HepG2 (cell line): ENCODE measurements at regions not wholly inside any gene's neighbourhood (a gene's known extent, or its start where the extent isn't known, plus 50 kb on each side); places are given as distances from the start of the nearest gene placed in this dataset.

Source experiments
- ATAC-seq: fragments of 200-7000 bp; cut with Tn5 transposase; 3 replicates; pipeline ENCODE4 v1.9.1; 2020; ENCODE audit warnings: mild to moderate bottlenecking, moderate library complexity
- BruUV-seq: library from RNA; stranded (reverse); fragments of 400-500 nt; replicated peaks from 2 replicates; lab custom pipeline; 2021; lab: Mats Ljungman, UMichigan
- CTCF ChIA-PET: fragments of 300-600 bp; formaldehyde crosslinking; extraction: SDS; loops from one replicate; lab custom pipeline; 2021; ENCODE audit warnings: low total read pairs, inconsistent platforms, low intra/inter-chr PET ratio; lab: Yijun Ruan, JAX
- POLR2A ChIA-PET: fragments of 350-600 bp; sonication (Branson Sonifier 250); formaldehyde crosslinking; loops from one replicate; lab custom pipeline; 2020; ENCODE audit warnings: antibody characterized with exemption, inconsistent platforms; lab: Yijun Ruan, JAX
- DNase-seq: peaks from one replicate; pipeline ENCODE4 v3.0.0-alpha.2; 2015; ENCODE audit warnings: low spot score
- FAIRE-seq: peaks from 3 replicates; lab custom pipeline; 2011; peaks lifted over from hg19 to GRCh38; lab: Jason Lieb, UNC
- H2AFZ ChIP-seq: one replicate; pipeline ENCODE4 v1.6.1; 2011; ENCODE audit warnings: low read length, inconsistent platforms
- H3K27ac ChIP-seq: fragments of 300-600 bp; 3 replicates; pipeline ENCODE4 v1.8.0; 2011; ENCODE audit warnings: mixed run types, mild to moderate bottlenecking, mixed read lengths, low read length, inconsistent platforms; ENCODE audit not compliant: insufficient read depth; ENCODE audit errors: extremely low read length
- H3K27me3 ChIP-seq, 2 experiments: fragments of 200-600 bp in 1 of 2; 2 replicates in 1 of 2; 3 replicates in 1 of 2; pipeline versions ENCODE4 v1.6.0 to v1.8.0; 2011; ENCODE audit warnings: low read length in 2 of 2, mild to moderate bottlenecking in 2 of 2, moderate library complexity in 2 of 2, inconsistent platforms in 1 of 2; ENCODE audit not compliant: insufficient read depth in 2 of 2, control insufficient read depth in 1 of 2
- H3K36me3 ChIP-seq, 2 experiments: fragments of 200-600 bp in 1 of 2; replicated peaks in 1 of 2; 2 replicates in 1 of 2; 3 replicates in 1 of 2; pipeline versions ENCODE4 v1.5.1 to v1.8.0; 2011; ENCODE audit warnings: low read length in 2 of 2, inconsistent platforms in 1 of 2; ENCODE audit not compliant: insufficient read depth in 2 of 2, control insufficient read depth in 1 of 2
- H3K4me1 ChIP-seq: 2 replicates; pipeline ENCODE4 v1.5.1; 2012; ENCODE audit warnings: low read length, inconsistent platforms; ENCODE audit not compliant: insufficient read depth
- H3K4me2 ChIP-seq: 2 replicates; pipeline ENCODE4 v1.6.0; 2011; ENCODE audit warnings: low read depth, low read length, inconsistent platforms
- H3K4me3 ChIP-seq, 3 experiments: fragments of 200-600 bp in 1 of 3; sonication (generic), shearing (Covaris generic) in 1 of 3; replicated peaks in 1 of 3; 2 replicates each; pipeline ENCODE4 v1.5.1; 2011 to 2016; ENCODE audit warnings: low read length in 3 of 3, inconsistent platforms in 2 of 3, low read depth in 2 of 3, mild to moderate bottlenecking in 2 of 3, control low read depth in 1 of 3, mixed read lengths in 1 of 3; ENCODE audit not compliant: insufficient read depth in 1 of 3
- H3K79me2 ChIP-seq: one replicate; pipeline ENCODE4 v1.6.1; 2011; ENCODE audit warnings: low read length, inconsistent platforms; ENCODE audit not compliant: insufficient read depth
- H3K9ac ChIP-seq: 2 replicates; pipeline ENCODE4 v1.6.0; 2011; ENCODE audit warnings: mild to moderate bottlenecking, low read depth, low read length, inconsistent platforms; ENCODE audit not compliant: insufficient read depth
- H3K9me3 ChIP-seq: 2 replicates; pipeline ENCODE4 v1.5.1; 2012; ENCODE audit warnings: mild to moderate bottlenecking, low read length
- H4K20me1 ChIP-seq: 2 replicates; pipeline ENCODE4 v1.6.0; 2011; ENCODE audit warnings: inconsistent platforms, mild to moderate bottlenecking, low read length, moderate library complexity; ENCODE audit not compliant: insufficient read depth
- CAMTA2 ChIP-seq: sonication (generic); formaldehyde crosslinking; IDR thresholded peaks from 2 replicates; pipeline ENCODE4 v1.4.0; 2020; ENCODE audit warnings: mild to moderate bottlenecking, missing genetic modification reagents, borderline replicate concordance
- HNF4G ChIP-seq, 2 experiments: sonication (generic) in 1 of 2; formaldehyde crosslinking in 1 of 2; IDR thresholded peaks; 2 replicates each; pipeline versions ENCODE4 v1.4.0 to v1.6.1; 2011 to 2020; ENCODE audit warnings: borderline replicate concordance in 2 of 2, low read depth in 2 of 2, mild to moderate bottlenecking in 2 of 2, low read length in 1 of 2, missing genetic modification reagents in 1 of 2, moderate library complexity in 1 of 2
- JUNB ChIP-seq: sonication (generic); formaldehyde crosslinking; IDR thresholded peaks from 2 replicates; pipeline ENCODE4 v1.8.0; 2022; ENCODE audit warnings: missing genetic modification reagents, mild to moderate bottlenecking, borderline replicate concordance
- KAT8 ChIP-seq: IDR thresholded peaks from 2 replicates; pipeline ENCODE4 v1.6.1; 2016; ENCODE audit warnings: missing genetic modification reagents, missing compliant biosample characterization
- LRRFIP1 ChIP-seq: sonication (generic); formaldehyde crosslinking; conservative IDR thresholded peaks from 2 replicates; pipeline ENCODE4 v1.4.0; 2020; ENCODE audit warnings: missing genetic modification reagents
- NFE2 ChIP-seq: sonication (generic); formaldehyde crosslinking; IDR thresholded peaks from 2 replicates; pipeline ENCODE4 v1.4.0; 2020; ENCODE audit warnings: missing genetic modification reagents
- NR2F2 ChIP-seq: IDR thresholded peaks from 2 replicates; pipeline ENCODE4 v1.6.1; 2012; ENCODE audit warnings: low read depth, inconsistent platforms, borderline replicate concordance
- SALL1 ChIP-seq: sonication (generic); formaldehyde crosslinking; IDR thresholded peaks from 2 replicates; pipeline ENCODE4 v1.8.0; 2022; ENCODE audit warnings: mild to moderate bottlenecking, missing genetic modification reagents
- SIN3B ChIP-seq: fragments of 150-350 bp; IDR thresholded peaks from 2 replicates; pipeline ENCODE4 v1.6.1; 2014; ENCODE audit warnings: low read length
- SP4 ChIP-seq: sonication (generic); formaldehyde crosslinking; IDR thresholded peaks from 2 replicates; pipeline ENCODE4 v1.8.1; 2023; ENCODE audit warnings: mild to moderate bottlenecking, missing genetic modification reagents
- TCF7 ChIP-seq: sonication (generic); IDR thresholded peaks from 2 replicates; pipeline ENCODE4 v1.6.1; 2016; ENCODE audit warnings: antibody characterized with exemption, low read depth
- ZBTB33 ChIP-seq: sonication (generic); formaldehyde crosslinking; IDR thresholded peaks from 2 replicates; pipeline ENCODE4 v1.4.0; 2020; ENCODE audit warnings: missing genetic modification reagents
- ZNF674 ChIP-seq: sonication (generic); formaldehyde crosslinking; IDR thresholded peaks from 2 replicates; pipeline ENCODE4 v1.5.0; 2020; ENCODE audit warnings: low read depth, mild to moderate bottlenecking, missing genetic modification reagents
- ZNF770 ChIP-seq: sonication (generic); formaldehyde crosslinking; IDR thresholded peaks from 2 replicates; pipeline ENCODE4 v1.5.0; 2020; ENCODE audit warnings: mild to moderate bottlenecking, missing genetic modification reagents
- ZNF800 ChIP-seq: sonication (generic); formaldehyde crosslinking; IDR thresholded peaks from 2 replicates; pipeline ENCODE4 v1.4.0; 2020; ENCODE audit warnings: missing genetic modification reagents
- ZSCAN12 ChIP-seq: sonication (generic); formaldehyde crosslinking; IDR thresholded peaks from 2 replicates; pipeline ENCODE4 v1.9.0; 2021; ENCODE audit warnings: mild to moderate bottlenecking, missing genetic modification reagents
- WGBS: methylation state at CpG from one replicate; pipeline ENCODE4 v1.1.6; 2017; ENCODE audit warnings: low lambda C conversion rate; 5-methylcytosine and 5-hydroxymethylcytosine counted together
- in situ Hi-C: cut with HindIII; loops from 2 replicates; pipeline ENCODE4 v1.10.0; 2017; ENCODE audit warnings: low pct_unique_long_range_greater_than_20kb; ENCODE audit not compliant: extremely low pct_ligation_motif_present
- intact Hi-C: fragments of 100-400 bp; cut with micrococcal nuclease; formaldehyde crosslinking; loops from one replicate; pipeline ENCODE4 v1.10.0; 2022; ENCODE audit not compliant: unreplicated experiment
- TF ChIP-seq, protein P1 (sequence below): sonication (generic); formaldehyde crosslinking; IDR thresholded peaks from 2 replicates; pipeline ENCODE4 v1.8.0; 2022; ENCODE audit warnings: mild to moderate bottlenecking, missing genetic modification reagents, moderate library complexity

- no peaks in the 10 kb centered on the region for H3K9me3 ChIP-seq
- ATAC-seq (no peak), DNase-seq (no peak), FAIRE-seq (no peak)
- intact Hi-C loops, result no loop called here
- H3K4me3 ChIP-seq, result no peak overlapping the region
- H3K9ac ChIP-seq, result no peak overlapping the region
- 90% methylated on average over 1 of the region's 1 CpG for WGBS
- no peaks in the 10 kb centered on the region for H3K36me3 ChIP-seq
- no TSS peak for BruUV-seq
- H4K20me1 ChIP-seq, result no peaks in the 10 kb centered on the region
- no peak overlapping the region for H3K4me2 ChIP-seq
- no peak overlapping the region for H2AFZ ChIP-seq
- no peaks in the 10 kb centered on the region for H3K79me2 ChIP-seq
- no peaks in the 10 kb centered on the region for H3K27me3 ChIP-seq
- H3K4me1 ChIP-seq, result no peaks in the 10 kb centered on the region
- no peak overlapping the region for H3K27ac ChIP-seq
- ChIA-PET POLR2A (no interaction called here), CTCF (no interaction called here)
- in situ Hi-C loops, result no loop called here
- no peak for TF ChIP-seq KAT8 (CRISPR knock-in tag)
- TF ChIP-seq TCF7, result no peak
- TF ChIP-seq NFE2 (CRISPR knock-in tag), result no peak
- no peak for TF ChIP-seq SIN3B
- TF ChIP-seq ZNF770 (CRISPR knock-in tag), result no peak
- no peak for TF ChIP-seq SALL1
- TF ChIP-seq CAMTA2 (CRISPR knock-in tag), result no peak
- TF ChIP-seq HNF4G (IDR thresholded peaks at IDR 0.05; ENCODE audit: borderline replicate concordance, low read depth, low read length), result no peak
- no peak for TF ChIP-seq HNF4G (CRISPR knock-in tag; IDR thresholded peaks at IDR 0.05; ENCODE audit: borderline replicate concordance, low read depth)
- TF ChIP-seq LRRFIP1 (CRISPR knock-in tag), result no peak
- TF ChIP-seq ZNF800 (CRISPR knock-in tag), result no peak
- no peak for TF ChIP-seq SP4 (CRISPR knock-in tag)
- TF ChIP-seq JUNB (CRISPR knock-in tag), result no peak
- no peak for TF ChIP-seq ZBTB33 (CRISPR knock-in tag)
- TF ChIP-seq NR2F2, result no peak
- TF ChIP-seq ZNF674 (CRISPR knock-in tag), result no peak
- TF ChIP-seq, protein P1, sequence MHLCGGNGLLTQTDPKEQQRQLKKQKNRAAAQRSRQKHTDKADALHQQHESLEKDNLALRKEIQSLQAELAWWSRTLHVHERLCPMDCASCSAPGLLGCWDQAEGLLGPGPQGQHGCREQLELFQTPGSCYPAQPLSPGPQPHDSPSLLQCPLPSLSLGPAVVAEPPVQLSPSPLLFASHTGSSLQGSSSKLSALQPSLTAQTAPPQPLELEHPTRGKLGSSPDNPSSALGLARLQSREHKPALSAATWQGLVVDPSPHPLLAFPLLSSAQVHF (CRISPR knock-in tag), result no peak
- no peak for TF ChIP-seq ZSCAN12 (CRISPR knock-in tag)
Observed at GRCh38 chr4:114332119-114332518, 266.5 kb upstream of the UGT8 start.
